B cell (primary cell): ENCODE measurements at regions not wholly inside any gene's neighbourhood (a gene's known extent, or its start where the extent isn't known, plus 50 kb on each side); places are given as distances from the start of the nearest gene placed in this dataset.

Source experiments
- ATAC-seq: fragments of 200-7000 bp; cut with Tn5 transposase; one replicate; pipeline ENCODE4 v1.10.0; 2021; ENCODE audit warnings: low read depth, mild to moderate bottlenecking, moderate number of reproducible peaks, moderate library complexity
- CTCF ChIA-PET: fragments of 350-600 bp; sonication (Branson Sonifier 250); formaldehyde crosslinking; loops from one replicate; lab custom pipeline; 2021; ENCODE audit warnings: antibody characterized with exemption, inconsistent platforms; lab: Charles Lee
- POLR2A ChIA-PET: fragments of 350-600 bp; sonication (Branson Sonifier 250); formaldehyde crosslinking; loops from one replicate; lab custom pipeline; 2021; ENCODE audit warnings: antibody characterized with exemption; lab: Charles Lee
- DNase-seq: peaks from one replicate; pipeline ENCODE4 v3.0.0; 2013
- H2AFZ ChIP-seq: 2 replicates; pipeline ENCODE4 v1.6.1; 2012; ENCODE audit warnings: mild to moderate bottlenecking, low read depth, low read length; ENCODE audit not compliant: insufficient read depth, poor library complexity, severe bottlenecking
- H3K27ac ChIP-seq, 2 donors: 1 replicate in 1 of 2; 2 replicates in 1 of 2; pipeline ENCODE4 v1.5.1; 2012 to 2013; ENCODE audit warnings: low read length in 2 of 2, mild to moderate bottlenecking in 2 of 2, moderate library complexity in 1 of 2
- H3K27me3 ChIP-seq, 4 experiments: fragments of 200-600 bp in 1 of 4; sonication (generic) in 1 of 4; replicated peaks in 1 of 4; 1 replicate in 2 of 4; 2 replicates in 2 of 4; pipeline versions ENCODE4 v1.6.1 to v1.7.0; 2013 to 2016; ENCODE audit warnings: low read length in 3 of 4, mild to moderate bottlenecking in 2 of 4, mixed read lengths in 1 of 4, moderate library complexity in 1 of 4; ENCODE audit not compliant: insufficient read depth in 4 of 4, control insufficient read depth in 3 of 4; ENCODE audit errors: control extremely low read depth in 1 of 4
- H3K36me3 ChIP-seq, 2 experiments: replicated peaks in 1 of 2; 1 replicate in 1 of 2; 2 replicates in 1 of 2; pipeline versions ENCODE4 v1.6.1 to v1.7.1; 2013; ENCODE audit warnings: low read length in 1 of 2; ENCODE audit not compliant: insufficient read depth in 2 of 2, control insufficient read depth in 1 of 2; ENCODE audit errors: control extremely low read depth in 1 of 2, extremely low read depth in 1 of 2
- H3K4me1 ChIP-seq, 2 donors: fragments of 200-600 bp in 1 of 2; sonication (generic) in 1 of 2; 1 replicate in 1 of 2; 2 replicates in 1 of 2; pipeline versions ENCODE4 v1.5.1 to v1.6.1; 2013 to 2017; ENCODE audit warnings: low read length in 2 of 2; ENCODE audit not compliant: control insufficient read depth in 2 of 2, insufficient read depth in 2 of 2
- H3K4me2 ChIP-seq: replicated peaks from 2 replicates; pipeline ENCODE3; 2012; ENCODE audit warnings: mild to moderate bottlenecking, low read depth, low read length; ENCODE audit not compliant: poor library complexity, severe bottlenecking
- H3K4me3 ChIP-seq, 5 experiments: fragments of 200-600 bp in 1 of 5; sonication (generic) in 1 of 5; 1 replicate in 3 of 5; 2 replicates in 2 of 5; pipeline versions ENCODE4 v1.5.1 to v1.7.0; 2011 to 2016; ENCODE audit warnings: low read length in 4 of 5, mild to moderate bottlenecking in 4 of 5, low read depth in 2 of 5, control low read depth in 1 of 5, moderate library complexity in 1 of 5; ENCODE audit not compliant: insufficient read depth in 1 of 5; ENCODE audit errors: control extremely low read depth in 1 of 5, extremely low read depth in 1 of 5
- H3K79me2 ChIP-seq: fragments of 200-600 bp; sonication (generic); one replicate; pipeline ENCODE4 v1.6.0; 2016; ENCODE audit warnings: low read length; ENCODE audit not compliant: control insufficient read depth, insufficient read depth
- H3K9ac ChIP-seq: fragments of 200-600 bp; sonication (generic); 2 replicates; pipeline ENCODE4 v1.6.1; 2017; ENCODE audit warnings: mild to moderate bottlenecking, low read length, moderate library complexity
- H3K9me3 ChIP-seq, 3 donors: one replicate each; pipeline versions ENCODE4 v1.6.1 to v1.7.1; 2013; ENCODE audit warnings: low read length in 2 of 3; ENCODE audit not compliant: control insufficient read depth in 2 of 3, insufficient read depth in 1 of 3; ENCODE audit errors: control extremely low read depth in 1 of 3
- H4K20me1 ChIP-seq: 2 replicates; pipeline ENCODE4 v1.6.0; 2012; ENCODE audit warnings: mild to moderate bottlenecking, low read length; ENCODE audit not compliant: insufficient read depth, control insufficient read depth, poor library complexity, severe bottlenecking
- H3K27ac Mint-ChIP-seq: one replicate; pipeline ENCODE4 v1.8.0; 2021; ENCODE audit warnings: mixed read lengths
- H3K27me3 Mint-ChIP-seq: one replicate; pipeline ENCODE4 v1.8.0; 2021; ENCODE audit warnings: mixed read lengths
- H3K4me1 Mint-ChIP-seq: one replicate; pipeline ENCODE4 v1.8.0; 2021; ENCODE audit warnings: mixed read lengths
- H3K4me3 Mint-ChIP-seq: one replicate; pipeline ENCODE4 v1.8.0; 2021; ENCODE audit warnings: mixed read lengths
- H3K9me3 Mint-ChIP-seq: one replicate; pipeline ENCODE4 v1.8.0; 2022; ENCODE audit warnings: mixed read lengths; ENCODE audit not compliant: insufficient read depth
- CTCF ChIP-seq: fragments of 200-600 bp; IDR thresholded peaks from one replicate; pipeline ENCODE4 v1.8.0; 2022; ENCODE audit warnings: antibody characterized with exemption, mild to moderate bottlenecking
- EZH2 ChIP-seq: IDR thresholded peaks from 2 replicates; pipeline ENCODE4 v1.6.1; 2012; ENCODE audit warnings: borderline replicate concordance, low read depth, mild to moderate bottlenecking, moderate library complexity, low read length; ENCODE audit not compliant: insufficient read depth, poor library complexity, severe bottlenecking
- WGBS: methylation state at CpG from one replicate; pipeline ENCODE4 v1.1.5; 2013; ENCODE audit warnings: missing lambda C conversion rate; ENCODE audit not compliant: insufficient coverage; 5-methylcytosine and 5-hydroxymethylcytosine counted together
- intact Hi-C: fragments of 100-400 bp; cut with micrococcal nuclease; formaldehyde crosslinking; loops from one replicate; pipeline ENCODE4 v1.10.0; 2022

GRCh38 chr2:34822616-34823015, 1223.5 kb upstream of the FAM98A start:
- CTCF ChIA-PET, result no interaction called here
- Histone ChIP-seq H3K79me2 (no peaks in the 10 kb centered on the region), H3K4me2 (no peak overlapping the region), H3K9ac (no peak overlapping the region), H2AFZ (no peak overlapping the region), H4K20me1 (no peaks in the 10 kb centered on the region), H3K4me1 (no peaks in the 10 kb centered on the region), H3K9me3 (peaks cover 0 to 4% (median 0%) of the 10 kb centered on the region in 3 donors), H3K27ac (no peak overlapping the region), H3K36me3 (no peaks in the 10 kb centered on the region), H3K27me3 (no peaks in the 10 kb centered on the region), H3K4me3 (no peak overlapping the region)
- Mint-ChIP-seq H3K27ac (no peak overlapping the region), H3K4me3 (no peak overlapping the region), H3K27me3 (no peaks in the 10 kb centered on the region), H3K4me1 (no peaks in the 10 kb centered on the region), H3K9me3 (no peaks in the 10 kb centered on the region)
- TF ChIP-seq EZH2 (no peak), CTCF (no peak)
- no CpG with 5 or more reads among the region's 3 CpGs for WGBS
- no peak for ATAC-seq
- no peak for DNase-seq
- intact Hi-C loops, result no loop called here
- POLR2A ChIA-PET, result no interaction called here

- no peak overlapping the region for H2AFZ ChIP-seq
- no peaks in the 10 kb centered on the region for H4K20me1 ChIP-seq
- no peaks in the 10 kb centered on the region for H3K4me1 ChIP-seq
- H3K27me3 ChIP-seq, result no peaks in the 10 kb centered on the region
- intact Hi-C loops, result no loop called here
- H3K4me3 Mint-ChIP-seq, result no peak overlapping the region
- H3K79me2 ChIP-seq, result no peaks in the 10 kb centered on the region
- no CpG with 5 or more reads among the region's 4 CpGs for WGBS
- no peak for ATAC-seq
- no peaks in the 10 kb centered on the region for H3K9me3 Mint-ChIP-seq
- H3K36me3 ChIP-seq, result no peaks in the 10 kb centered on the region
- CTCF ChIA-PET, result no interaction called here
- H3K27ac ChIP-seq, result no peak overlapping the region
- POLR2A ChIA-PET, result no interaction called here
- H3K27ac Mint-ChIP-seq, result no peak overlapping the region
- no peak overlapping the region for H3K4me2 ChIP-seq
- no peaks in the 10 kb centered on the region for H3K27me3 Mint-ChIP-seq
- no peak overlapping the region for H3K4me3 ChIP-seq
- H3K9me3 ChIP-seq, result no peaks in the 10 kb centered on the region
- no peak overlapping the region for H3K9ac ChIP-seq
- DNase-seq, result no peak
- no peak for TF ChIP-seq CTCF
- no peak for TF ChIP-seq EZH2
- H3K4me1 Mint-ChIP-seq, result no peaks in the 10 kb centered on the region
These were observed 1216.1 kb upstream of the FAM98A start for GRCh38 chr2:34815052-34815741.
